K562 (cell line): ENCODE measurements at regions not wholly inside any gene's neighbourhood (a gene's known extent, or its start where the extent isn't known, plus 50 kb on each side); places are given as distances from the start of the nearest gene placed in this dataset.

Source experiments
- ATF7 ChIP-seq: fragments of 450-650 bp; IDR thresholded peaks from 2 replicates; pipeline ENCODE4 v1.7.1; 2014; ENCODE audit warnings: mild to moderate bottlenecking, moderate library complexity
- CHAMP1 ChIP-seq: fragments of 450-650 bp; IDR thresholded peaks from 2 replicates; pipeline ENCODE4 v1.6.1; 2016; ENCODE audit warnings: mild to moderate bottlenecking
- CHD2 ChIP-seq: IDR thresholded peaks from 2 replicates; pipeline ENCODE4 v1.6.1; 2011; ENCODE audit warnings: low read depth, low read length
- CREBBP ChIP-seq: IDR thresholded peaks from one replicate; pipeline ENCODE4 v1.6.1; 2012; ENCODE audit warnings: low read depth, mild to moderate bottlenecking, control low read depth, inconsistent platforms, low read length
- ELK3 ChIP-seq: fragments of 450-650 bp; formaldehyde crosslinking; IDR thresholded peaks from 2 replicates; pipeline ENCODE4 v1.4.0; 2020; ENCODE audit warnings: mild to moderate bottlenecking
- GATAD2A ChIP-seq: fragments of 450-650 bp; IDR thresholded peaks from 2 replicates; pipeline ENCODE4 v1.6.1; 2017
- IRF9 ChIP-seq: fragments of 450-650 bp; IDR thresholded peaks from 2 replicates; pipeline ENCODE4 v1.6.1; 2016; ENCODE audit warnings: missing biosample characterization, missing genetic modification characterization
- MAFF ChIP-seq: IDR thresholded peaks from 2 replicates; pipeline ENCODE4 v1.6.1; 2012; ENCODE audit warnings: low read length, improper control_type of control experiment
- MEF2D ChIP-seq: conservative IDR thresholded peaks from 2 replicates; pipeline ENCODE4 v1.6.1; 2016; ENCODE audit warnings: low read depth, missing genetic modification characterization, missing compliant biosample characterization
- NFE2L1 ChIP-seq: fragments of 450-650 bp; IDR thresholded peaks from 2 replicates; pipeline ENCODE4 v1.6.1; 2016; ENCODE audit warnings: missing genetic modification characterization, low read depth, mild to moderate bottlenecking, missing compliant biosample characterization, moderate library complexity, borderline replicate concordance
- SNAPC5 ChIP-seq: fragments of 250-450 bp; sonication (Bioruptor Pico); IDR thresholded peaks from 2 replicates; pipeline ENCODE4 v1.8.0; 2021; ENCODE audit warnings: moderate library complexity, mild to moderate bottlenecking, inconsistent platforms
- U2AF1 ChIP-seq: fragments of 200-400 bp; formaldehyde crosslinking; optimal IDR thresholded peaks from 2 replicates; pipeline ENCODE3; 2017; ENCODE audit warnings: mild to moderate bottlenecking, low read depth, low read length, moderate library complexity

- TF ChIP-seq IRF9 (tag): no peak
- no peak for TF ChIP-seq MEF2D (tag)
- TF ChIP-seq GATAD2A: no peak
- TF ChIP-seq ELK3 (CRISPR knock-in tag): no peak
- TF ChIP-seq CHD2: no peak
- TF ChIP-seq MAFF: no peak
- no peak for TF ChIP-seq NFE2L1 (tag)
- TF ChIP-seq U2AF1: no peak
- no peak for TF ChIP-seq SNAPC5 (CRISPR knock-in tag)
- TF ChIP-seq CREBBP: no peak
- no peak for TF ChIP-seq ATF7
- TF ChIP-seq CHAMP1: no peak
Measured at GRCh38 chr5:79898611-79899010, 92.5 kb downstream of the MTX3 start (continued).
